Muscle layer of colon (tissue), 2 donors: ENCODE measurements at regions not wholly inside any gene's neighbourhood (a gene's known extent, or its start where the extent isn't known, plus 50 kb on each side); places are given as distances from the start of the nearest gene placed in this dataset.

Experiments used
- H3K27ac ChIP-seq: one replicate; pipeline ENCODE4 v1.7.0; 2013; ENCODE audit warnings: low read depth, mild to moderate bottlenecking, low read length, moderate library complexity
- H3K27me3 ChIP-seq, 2 donors: one replicate each; pipeline ENCODE4 v1.7.0; 2013; ENCODE audit warnings: low read length in 2 of 2, mild to moderate bottlenecking in 2 of 2; ENCODE audit not compliant: insufficient read depth in 2 of 2, control insufficient read depth in 1 of 2
- H3K36me3 ChIP-seq: one replicate; pipeline ENCODE4 v1.7.0; 2013; ENCODE audit warnings: mild to moderate bottlenecking, low read length; ENCODE audit not compliant: insufficient read depth
- H3K4me1 ChIP-seq: one replicate; pipeline ENCODE4 v1.7.0; 2013; ENCODE audit warnings: mild to moderate bottlenecking, low read length; ENCODE audit not compliant: insufficient read depth
- H3K4me3 ChIP-seq, 2 donors: one replicate each; pipeline ENCODE4 v1.7.0; 2013; ENCODE audit warnings: low read length in 2 of 2, low read depth in 1 of 2, mild to moderate bottlenecking in 1 of 2, moderate library complexity in 1 of 2
- H3K9ac ChIP-seq: one replicate; pipeline ENCODE4 v1.7.0; 2013; ENCODE audit warnings: low read length
- H3K9me3 ChIP-seq: one replicate; pipeline ENCODE4 v1.7.0; 2013; ENCODE audit warnings: mild to moderate bottlenecking, low read length
- donor health status: abdominal sarcoma.
- donor health status: Adenocarcinoma of cecum.

DNA sequence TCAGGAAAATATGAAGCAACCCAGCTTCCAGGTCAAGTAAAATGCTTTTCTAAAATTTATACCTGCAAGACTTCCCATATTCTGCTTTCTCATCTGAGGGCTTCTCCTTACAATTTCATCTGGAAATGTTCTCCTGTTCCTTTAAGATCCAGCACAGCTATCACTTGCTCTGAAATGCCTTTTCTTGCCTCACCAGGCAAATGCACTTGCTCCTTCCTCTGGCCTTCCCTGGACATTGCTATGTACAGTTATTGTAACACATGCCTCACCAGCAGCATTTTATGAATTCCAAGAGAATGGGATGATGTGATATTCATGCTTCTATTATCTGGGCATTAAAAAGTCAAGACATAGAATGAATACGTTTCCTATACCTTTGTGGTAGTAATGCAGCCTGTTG lies 842.1 kb upstream of the INTU start:
- no peak overlapping the region for H3K27ac ChIP-seq
- H3K9ac ChIP-seq = no peak overlapping the region
- no peaks in the 10 kb centered on the region for H3K27me3 ChIP-seq
- no peaks in the 10 kb centered on the region for H3K36me3 ChIP-seq
- no peaks in the 10 kb centered on the region for H3K9me3 ChIP-seq
- no peak overlapping the region for H3K4me3 ChIP-seq
- H3K4me1 ChIP-seq = no peaks in the 10 kb centered on the region

GRCh38 chr4:126794363-126794762 lies 838.4 kb upstream of the INTU start:
- H3K9ac ChIP-seq = no peak overlapping the region
- H3K36me3 ChIP-seq = no peaks in the 10 kb centered on the region
- H3K9me3 ChIP-seq = no peaks in the 10 kb centered on the region
- no peaks in the 10 kb centered on the region for H3K4me1 ChIP-seq
- no peak overlapping the region for H3K27ac ChIP-seq
- no peaks in the 10 kb centered on the region for H3K27me3 ChIP-seq
- no peak overlapping the region for H3K4me3 ChIP-seq

DNA sequence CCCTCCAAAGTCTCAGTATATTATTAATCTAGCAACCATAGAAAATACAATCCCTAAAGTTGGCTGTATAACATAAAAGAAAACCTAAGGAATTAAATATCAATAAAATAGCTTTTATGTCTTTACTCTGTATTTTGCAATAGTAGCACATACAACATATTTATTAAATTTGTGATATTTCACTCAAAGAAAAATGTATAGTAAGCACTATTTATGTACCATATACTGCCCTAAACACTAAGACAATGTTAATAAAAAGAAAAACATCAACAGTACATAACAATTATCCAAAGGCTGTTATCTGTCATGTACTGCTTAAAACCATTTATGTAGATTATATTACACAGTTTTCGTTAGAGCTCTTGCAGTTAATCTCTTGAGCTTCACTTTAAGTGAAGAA lies 834.5 kb upstream of the INTU start:
- no peaks in the 10 kb centered on the region for H3K36me3 ChIP-seq
- H3K9ac ChIP-seq = no peak overlapping the region
- H3K27ac ChIP-seq = no peak overlapping the region
- no peak overlapping the region for H3K4me3 ChIP-seq
- H3K27me3 ChIP-seq = no peaks in the 10 kb centered on the region
- peaks cover 5% of the 10 kb centered on the region for H3K4me1 ChIP-seq
- H3K9me3 ChIP-seq = no peaks in the 10 kb centered on the region

DNA sequence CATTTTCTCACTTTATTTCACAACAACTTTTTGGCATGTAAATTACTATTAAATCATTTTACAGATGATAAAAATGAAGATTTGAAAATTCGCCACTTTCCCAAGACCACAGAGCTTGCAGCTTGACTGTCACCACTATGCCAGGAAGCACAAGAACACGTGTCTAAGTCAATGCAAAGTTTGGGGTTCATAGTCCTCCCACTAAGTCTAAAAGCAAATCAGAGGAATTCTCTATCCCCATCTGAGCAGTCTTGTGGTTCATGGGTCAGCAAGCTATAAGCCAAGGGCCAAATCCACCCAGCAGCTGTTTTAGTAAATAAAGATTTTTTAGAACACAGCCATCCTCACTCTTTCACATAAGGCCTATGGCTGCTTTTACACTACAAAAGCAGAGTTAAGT lies 833.3 kb upstream of the INTU start:
- peaks cover 5% of the 10 kb centered on the region for H3K4me1 ChIP-seq
- H3K9ac ChIP-seq = no peak overlapping the region
- H3K27me3 ChIP-seq = no peaks in the 10 kb centered on the region
- no peaks in the 10 kb centered on the region for H3K9me3 ChIP-seq
- no peak overlapping the region for H3K4me3 ChIP-seq
- H3K36me3 ChIP-seq = no peaks in the 10 kb centered on the region
- no peak overlapping the region for H3K27ac ChIP-seq

DNA sequence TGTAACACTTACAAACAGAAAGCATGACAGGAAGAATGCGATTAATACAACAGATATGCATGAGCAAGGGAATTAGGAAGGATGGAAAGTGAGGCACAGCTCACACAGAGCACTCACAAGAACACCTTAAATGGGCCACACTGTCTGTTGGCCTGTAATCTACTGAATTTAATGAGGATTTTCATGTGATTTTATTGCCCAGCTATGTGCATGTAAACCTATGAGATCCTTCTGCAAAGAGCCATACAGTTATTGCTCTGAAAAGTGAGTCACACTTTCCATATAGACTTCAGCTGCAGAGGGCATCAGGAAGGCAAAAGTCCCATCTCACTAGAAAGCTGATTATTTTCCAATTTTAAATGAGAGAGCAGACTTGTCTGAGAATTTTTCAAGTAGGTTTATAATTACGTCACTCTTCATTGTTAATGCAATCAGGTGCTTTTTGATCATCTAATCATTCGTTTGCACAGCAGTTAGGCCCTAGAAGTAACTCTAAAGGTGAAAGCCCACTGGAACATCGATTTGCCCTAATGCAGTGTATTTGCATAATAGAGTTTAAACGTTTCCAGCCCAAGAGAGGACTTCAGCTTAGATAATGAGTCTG lies 832.7 kb upstream of the INTU start:
- H3K9me3 ChIP-seq = no peaks in the 10 kb centered on the region
- H3K27ac ChIP-seq = no peak overlapping the region
- no peak overlapping the region for H3K4me3 ChIP-seq

DNA sequence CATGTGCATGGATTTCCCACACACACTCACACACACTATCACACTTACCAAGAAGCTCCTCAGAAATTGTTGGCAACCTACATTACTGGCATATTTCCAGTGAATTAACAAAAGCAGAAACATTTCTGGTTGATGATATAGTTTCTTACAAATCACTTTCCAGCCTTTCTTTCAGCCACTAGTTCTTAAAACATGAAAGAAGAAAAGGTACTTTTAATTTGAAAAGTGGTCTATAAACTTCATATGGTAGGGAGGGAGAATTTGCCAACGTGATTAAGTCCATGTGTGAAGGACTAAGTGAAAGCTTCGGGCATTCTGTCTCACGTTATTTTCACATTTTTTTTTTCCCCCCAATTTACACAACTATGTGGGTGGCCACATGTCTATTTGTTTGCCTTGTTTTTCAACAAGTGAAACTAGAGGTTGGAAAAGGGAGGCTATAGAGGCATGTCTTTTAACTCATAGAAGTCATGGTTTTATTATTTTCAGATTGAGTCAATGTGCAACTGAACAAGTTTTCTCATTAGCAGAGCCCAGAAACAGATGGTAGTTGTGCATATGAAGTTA lies 832.1 kb upstream of the INTU start:
- Histone ChIP-seq H3K9me3 (no peaks in the 10 kb centered on the region), H3K36me3 (no peaks in the 10 kb centered on the region), H3K9ac (no peak overlapping the region), H3K4me1 (peaks cover 5% of the 10 kb centered on the region), H3K27ac (no peak overlapping the region), H3K27me3 (no peaks in the 10 kb centered on the region), H3K4me3 (no peak overlapping the region)

More for the DNA sequence above, 832.7 kb upstream of the INTU start:
- Histone ChIP-seq H3K27me3 (no peaks in the 10 kb centered on the region), H3K4me1 (peaks cover 5% of the 10 kb centered on the region), H3K36me3 (no peaks in the 10 kb centered on the region), H3K9ac (no peak overlapping the region)

DNA sequence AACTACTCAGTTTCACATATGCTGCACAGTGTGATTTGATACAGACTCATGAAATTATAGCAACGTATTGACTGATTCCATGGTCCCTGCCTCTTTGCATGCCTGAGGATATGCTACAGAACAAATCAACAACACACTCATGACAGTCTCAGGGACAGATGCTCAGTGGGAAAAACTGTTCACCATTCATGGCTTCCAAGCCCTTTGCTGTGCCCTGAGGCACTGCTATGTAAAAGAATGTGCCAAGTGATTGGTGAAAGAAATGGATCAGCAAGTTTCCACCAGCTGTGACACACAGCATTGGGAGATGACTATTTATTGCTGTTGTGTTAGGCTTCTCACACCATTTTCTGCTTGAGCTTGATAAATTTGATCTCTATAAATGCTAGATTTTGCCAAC lies 825.6 kb upstream of the INTU start:
- Histone ChIP-seq H3K27ac (no peak overlapping the region), H3K9ac (no peak overlapping the region), H3K4me3 (no peak overlapping the region), H3K4me1 (no peaks in the 10 kb centered on the region), H3K27me3 (no peaks in the 10 kb centered on the region), H3K9me3 (no peaks in the 10 kb centered on the region), H3K36me3 (no peaks in the 10 kb centered on the region)

DNA sequence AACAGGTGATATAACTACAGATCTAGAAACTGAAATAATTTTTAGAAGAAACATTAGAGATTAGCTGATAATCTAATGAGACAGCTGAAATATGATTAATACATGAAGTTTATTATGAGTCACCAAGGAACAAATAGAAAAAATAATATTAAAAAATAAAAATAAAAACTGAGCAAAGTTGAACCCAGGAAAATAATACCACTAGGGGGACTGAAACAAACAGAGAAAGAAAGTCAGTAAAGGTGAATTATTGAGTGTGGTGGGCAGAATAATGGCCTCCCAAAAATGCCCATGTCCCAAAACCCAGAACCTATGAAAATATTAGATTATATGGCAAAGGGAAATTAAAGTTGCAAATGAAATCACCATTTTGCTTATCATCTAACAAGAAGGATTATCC lies 820.7 kb upstream of the INTU start:
- H3K27me3 ChIP-seq = no peaks in the 10 kb centered on the region
- no peaks in the 10 kb centered on the region for H3K4me1 ChIP-seq
- no peak overlapping the region for H3K4me3 ChIP-seq
- no peak overlapping the region for H3K9ac ChIP-seq
- H3K9me3 ChIP-seq = no peaks in the 10 kb centered on the region
- H3K36me3 ChIP-seq = no peaks in the 10 kb centered on the region
- no peak overlapping the region for H3K27ac ChIP-seq

DNA sequence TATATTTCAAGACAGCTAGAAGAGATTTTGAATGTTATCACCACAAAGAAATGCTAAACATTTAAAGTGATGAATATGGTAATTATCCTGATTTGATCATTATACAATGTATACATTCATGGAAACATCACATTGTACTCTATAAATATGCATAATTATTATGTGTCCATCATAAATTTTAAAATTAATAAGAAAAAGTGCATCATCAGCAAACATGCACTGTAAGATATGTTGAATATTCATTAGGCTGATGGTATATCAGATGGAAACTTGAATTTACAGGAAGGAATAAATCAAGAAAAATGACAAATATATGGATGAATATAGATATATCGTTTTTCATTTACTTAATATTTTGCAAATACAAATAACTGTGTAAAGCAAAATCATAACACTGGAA lies 812.1 kb upstream of the INTU start:
- Histone ChIP-seq H3K4me3 (no peak overlapping the region), H3K4me1 (no peaks in the 10 kb centered on the region), H3K9me3 (no peaks in the 10 kb centered on the region), H3K9ac (no peak overlapping the region), H3K27ac (no peak overlapping the region), H3K27me3 (no peaks in the 10 kb centered on the region), H3K36me3 (no peaks in the 10 kb centered on the region)

GRCh38 chr4:126821152-126821551 lies 811.6 kb upstream of the INTU start:
- no peaks in the 10 kb centered on the region for H3K27me3 ChIP-seq
- H3K9me3 ChIP-seq = no peaks in the 10 kb centered on the region
- no peaks in the 10 kb centered on the region for H3K36me3 ChIP-seq
- H3K27ac ChIP-seq = no peak overlapping the region
- no peaks in the 10 kb centered on the region for H3K4me1 ChIP-seq
- no peak overlapping the region for H3K9ac ChIP-seq
- no peak overlapping the region for H3K4me3 ChIP-seq

GRCh38 chr4:126825083-126825482 lies 807.7 kb upstream of the INTU start:
- Histone ChIP-seq H3K36me3 (no peaks in the 10 kb centered on the region), H3K4me3 (no peak overlapping the region), H3K9ac (no peak overlapping the region), H3K9me3 (no peaks in the 10 kb centered on the region), H3K4me1 (no peaks in the 10 kb centered on the region), H3K27ac (no peak overlapping the region), H3K27me3 (no peaks in the 10 kb centered on the region)

DNA sequence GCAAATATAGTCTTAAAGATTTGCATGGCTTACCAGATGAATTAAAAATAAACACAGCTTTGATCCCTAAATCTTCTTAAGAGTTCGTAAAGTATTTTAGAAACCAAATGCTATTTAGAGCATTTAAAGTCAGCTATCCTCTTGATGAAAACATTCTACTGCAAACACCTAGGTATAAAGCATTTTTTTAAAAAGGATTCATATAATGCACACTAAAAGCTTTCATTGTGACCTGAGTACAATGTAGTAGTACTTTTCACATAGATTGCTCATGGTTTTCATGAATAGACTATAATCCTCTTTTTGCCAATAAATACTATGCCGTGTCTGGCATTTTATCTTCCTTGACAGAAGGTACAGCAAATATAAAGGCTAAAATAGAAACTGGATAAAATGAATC lies 805.1 kb upstream of the INTU start:
- Histone ChIP-seq H3K27ac (no peak overlapping the region), H3K9ac (no peak overlapping the region), H3K4me1 (no peaks in the 10 kb centered on the region), H3K36me3 (no peaks in the 10 kb centered on the region), H3K9me3 (no peaks in the 10 kb centered on the region), H3K27me3 (no peaks in the 10 kb centered on the region), H3K4me3 (no peak overlapping the region)
